Right renal cortex interstitium (tissue), 3 donors: ENCODE measurements at regions not wholly inside any gene's neighbourhood (a gene's known extent, or its start where the extent isn't known, plus 50 kb on each side); places are given as distances from the start of the nearest gene placed in this dataset.

Source experiments
- DNase-seq, 3 donors: peaks; one replicate each; pipeline ENCODE4 v3.0.0-alpha.2; 2013; ENCODE audit warnings: low read depth in 3 of 3, low spot score in 2 of 3

DNA sequence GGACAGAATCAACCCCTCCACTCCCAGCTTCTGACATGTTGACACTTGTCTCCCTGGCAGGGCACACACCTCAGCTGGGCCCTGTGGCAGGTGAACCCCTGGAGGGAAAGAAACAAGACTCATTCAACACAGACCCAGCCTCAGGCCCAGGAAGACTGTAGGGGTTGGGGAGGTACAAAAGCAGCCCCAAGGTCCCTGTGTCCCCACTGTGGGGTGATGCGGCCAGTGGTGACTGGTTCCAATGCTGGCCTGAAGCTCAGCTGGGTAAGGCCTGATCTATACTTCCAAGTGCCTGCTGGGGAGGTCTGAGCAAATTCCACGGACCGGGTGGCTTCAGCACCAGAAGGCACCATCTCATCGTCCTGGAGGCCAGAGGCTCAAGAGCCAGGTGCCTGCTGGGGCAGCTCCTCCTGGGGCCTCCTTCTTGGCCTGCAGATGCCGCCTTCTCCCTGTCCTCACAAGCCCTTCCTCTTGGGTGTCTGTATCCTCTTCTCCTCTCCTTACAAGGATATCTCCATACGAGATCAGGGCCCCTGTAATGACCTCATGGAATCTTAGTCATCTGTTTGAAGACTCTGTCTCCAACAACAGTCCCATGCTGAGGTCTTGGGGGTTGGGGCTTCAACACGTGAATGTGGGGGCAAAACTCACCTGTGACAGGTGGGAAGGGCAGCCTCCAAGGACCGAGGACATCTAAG is 1492.1 kb downstream of the BRD1 start:
- no peak for DNase-seq

DNA sequence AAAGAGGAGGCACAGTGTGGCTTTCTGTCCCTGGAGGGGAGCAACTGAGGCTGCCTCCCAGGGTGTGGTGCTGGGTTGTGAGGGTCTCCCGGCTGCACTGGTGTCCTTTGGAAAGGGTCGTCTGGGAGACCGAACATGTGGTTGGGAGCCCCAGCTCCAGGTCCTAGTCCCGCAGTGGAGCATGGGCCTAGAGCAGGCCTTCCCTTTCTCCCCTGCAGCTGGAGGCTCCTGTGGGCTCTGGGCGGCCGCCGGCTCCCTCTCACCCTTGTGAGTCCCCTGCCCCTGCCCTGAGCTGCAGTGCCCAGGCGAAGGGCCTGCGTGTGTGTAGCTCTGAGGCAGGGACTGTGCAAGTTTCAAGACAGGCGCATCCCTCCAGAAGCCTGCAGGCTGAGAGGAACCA is 1492.7 kb downstream of the BRD1 start:
- no peak for DNase-seq

DNA sequence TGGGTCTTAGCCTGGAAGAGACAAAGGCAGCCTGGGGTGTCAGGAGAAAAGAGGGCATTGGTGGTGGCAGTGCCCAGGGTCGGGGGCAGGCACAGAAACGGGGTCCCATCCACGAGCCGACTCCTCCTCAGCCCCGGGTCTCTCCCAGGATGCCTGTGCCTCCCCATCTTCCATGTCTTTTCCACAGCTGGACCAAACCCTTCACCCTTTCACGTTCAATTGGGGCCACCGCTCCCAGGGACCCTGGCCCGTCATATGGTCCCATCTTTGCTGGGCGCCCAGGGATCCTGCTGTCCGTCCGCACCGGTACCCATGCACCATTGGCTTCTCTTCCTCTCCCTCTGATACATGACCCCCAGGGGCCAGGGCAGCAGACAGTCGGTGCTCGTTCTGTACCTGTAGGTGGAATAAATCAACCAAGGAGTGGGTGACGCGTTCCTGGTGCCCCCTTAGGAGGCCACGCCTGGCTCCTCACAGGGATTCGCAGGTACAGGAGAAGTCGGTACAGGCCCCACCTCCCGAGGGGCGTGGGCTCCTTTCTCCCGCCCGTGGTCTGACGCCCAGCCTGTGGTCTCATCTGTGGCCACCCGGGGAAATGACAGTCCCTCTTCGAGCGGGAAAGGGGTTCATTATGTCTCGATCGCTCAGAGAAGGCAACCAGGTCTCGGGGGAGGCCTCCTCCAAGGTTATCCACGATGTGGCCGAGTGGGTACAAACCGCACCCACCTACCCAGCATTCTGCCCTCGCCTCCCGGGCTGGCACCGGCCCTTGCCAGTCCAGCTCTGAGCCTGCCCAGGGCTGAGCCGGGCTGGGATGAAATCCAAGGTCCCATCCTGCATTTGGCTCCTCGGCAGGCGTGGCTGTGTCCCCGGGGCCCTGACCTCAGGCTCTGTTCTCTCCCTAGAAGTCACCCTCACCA is 1493.6 kb downstream of the BRD1 start:
- DNase-seq = no peak

DNA sequence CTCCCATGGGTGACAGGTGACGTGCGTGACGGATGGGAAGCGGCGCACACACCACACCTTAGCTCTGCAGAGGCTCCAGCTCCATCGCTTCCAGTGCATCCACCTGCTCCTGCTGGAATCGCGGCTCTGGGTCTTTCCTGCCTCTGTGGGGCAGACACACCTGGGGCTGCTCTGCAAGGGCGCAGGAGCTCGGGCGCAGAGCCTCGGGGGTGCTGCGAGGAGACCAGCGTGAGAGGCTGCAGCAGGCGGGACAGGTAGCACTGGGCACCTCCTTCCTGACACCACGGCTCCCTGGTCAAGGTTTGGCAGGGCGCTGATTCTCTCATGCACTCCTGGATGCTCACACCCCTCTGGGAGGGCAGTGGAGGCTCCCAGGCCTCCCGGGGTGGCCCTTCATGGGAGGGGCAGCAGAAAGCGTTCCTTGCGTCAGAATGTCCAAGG is 1494.3 kb downstream of the BRD1 start:
- DNase-seq = no peak

DNA sequence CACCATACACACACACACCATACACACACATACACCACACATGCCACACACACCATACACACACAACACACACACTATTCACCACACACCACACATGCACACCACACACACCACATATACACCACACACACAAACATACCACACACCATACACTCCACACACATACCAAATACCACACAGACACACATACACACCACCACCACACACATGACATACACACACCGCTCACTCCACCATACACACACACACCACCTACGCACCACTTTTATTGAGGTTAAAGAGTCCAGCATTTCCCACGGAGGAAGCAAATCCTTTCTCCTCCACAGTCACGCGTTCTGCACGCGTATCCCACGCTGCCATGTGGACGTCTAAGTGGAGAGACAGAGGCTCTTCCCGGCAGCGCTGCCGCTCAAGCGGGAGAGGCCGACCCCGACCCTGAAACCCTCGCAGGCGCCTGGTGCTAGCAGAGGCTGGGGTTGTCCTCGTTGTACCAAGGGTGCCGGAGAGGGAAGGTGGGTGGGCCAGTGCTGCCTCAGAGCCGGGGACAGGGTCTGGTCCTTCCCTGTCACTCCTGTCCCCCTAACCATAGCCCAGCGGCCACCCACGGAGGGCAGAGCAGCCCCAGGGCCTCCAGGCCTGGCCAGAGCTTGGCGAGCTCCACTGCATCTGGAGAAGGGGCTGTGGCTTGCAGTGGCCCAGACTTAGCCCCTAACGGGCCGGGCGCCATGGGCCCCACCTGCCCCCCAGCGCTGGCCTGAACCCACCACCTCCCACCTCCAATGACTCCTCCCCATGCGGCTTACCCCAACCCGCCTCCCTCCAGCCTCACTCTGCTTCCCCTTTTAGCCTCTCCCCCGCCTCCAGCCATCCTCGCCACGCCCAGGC is 1495.0 kb downstream of the BRD1 start:
- DNase-seq = no peak

DNA sequence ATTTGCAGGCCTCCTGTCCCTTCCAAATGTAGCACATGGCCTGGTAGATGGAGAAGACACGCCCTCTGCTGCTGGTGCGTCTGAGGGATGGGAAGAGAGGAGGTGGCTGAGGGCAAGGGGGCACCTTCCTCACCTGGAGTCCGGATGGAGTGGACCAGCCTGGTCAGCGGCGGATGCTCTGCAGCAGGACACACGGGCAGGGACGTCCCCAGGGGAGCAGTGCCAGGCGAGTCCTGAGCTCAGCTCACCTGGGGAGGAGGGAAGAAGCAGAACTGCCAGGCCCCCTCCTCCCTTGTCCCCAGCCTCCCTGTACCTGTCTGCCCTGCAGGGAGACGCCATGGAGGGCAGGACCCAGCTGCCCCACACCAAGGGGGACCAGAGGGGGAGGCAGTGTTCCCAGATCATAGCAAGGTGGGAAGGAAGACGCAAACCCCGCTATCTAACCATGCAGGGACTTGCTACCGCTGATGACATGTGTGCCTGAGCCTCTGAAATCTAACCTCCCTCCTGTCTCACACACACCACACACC is 1495.9 kb downstream of the BRD1 start:
- DNase-seq = no peak

DNA sequence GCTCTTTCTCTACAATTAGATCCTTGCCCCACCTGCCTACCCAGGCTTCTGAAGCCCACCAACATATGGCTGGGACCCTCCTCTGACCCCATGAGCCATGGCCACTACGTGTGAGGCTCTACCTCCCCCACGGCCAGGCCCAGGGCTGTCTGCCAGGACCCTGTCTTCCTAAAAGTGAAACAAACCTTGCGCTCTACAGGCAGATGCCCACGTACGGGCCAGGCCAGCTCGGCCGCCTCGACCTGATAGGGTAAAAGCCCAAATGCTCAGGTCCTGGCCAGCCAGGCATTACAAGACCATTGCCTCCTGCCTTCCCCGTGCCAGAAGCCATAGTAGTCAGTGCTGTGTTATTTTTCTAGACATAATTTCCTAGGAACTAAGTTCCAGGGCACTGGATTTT is 1496.4 kb downstream of the BRD1 start:
- DNase-seq = no peak

DNA sequence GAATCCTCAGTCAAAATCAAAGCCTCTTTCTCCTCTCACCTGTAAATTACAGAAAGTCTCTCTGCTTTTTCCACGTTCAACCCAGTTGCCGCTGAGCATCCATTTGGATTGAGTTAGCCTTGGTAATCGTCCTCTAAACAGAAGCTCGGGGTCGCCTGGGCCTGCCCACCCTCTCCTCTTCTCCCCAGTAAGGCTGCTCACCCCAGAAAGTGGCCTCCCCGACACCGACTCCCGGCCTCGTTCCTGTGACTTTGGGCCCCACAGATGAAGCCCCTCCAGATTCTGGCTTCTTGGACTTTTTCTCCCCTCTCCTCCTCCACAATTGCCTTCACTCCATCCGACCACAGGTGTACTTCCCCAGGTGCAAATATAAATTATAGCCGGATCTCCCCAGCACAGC is 1500.0 kb downstream of the BRD1 start:
- DNase-seq = no peak

DNA sequence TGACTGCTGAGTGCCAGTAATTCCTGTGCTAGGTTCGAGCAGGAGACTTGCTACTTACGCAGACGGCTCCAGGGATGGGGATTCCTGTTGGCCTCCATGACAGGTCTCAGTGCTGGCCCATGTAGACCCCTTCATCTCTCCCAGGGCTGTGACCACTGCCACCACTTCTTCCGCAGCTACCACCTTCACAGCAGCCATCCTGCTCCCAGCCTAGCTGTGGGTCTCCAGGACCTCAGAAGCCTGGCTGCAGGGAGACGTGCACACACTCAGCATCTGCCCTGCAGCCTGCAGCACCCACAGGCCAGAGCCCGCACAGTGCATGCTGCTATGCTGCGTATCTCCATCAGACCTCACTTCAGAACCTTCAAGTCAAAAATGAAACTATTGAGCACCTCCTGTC is 1503.9 kb downstream of the BRD1 start:
- no peak for DNase-seq

DNA sequence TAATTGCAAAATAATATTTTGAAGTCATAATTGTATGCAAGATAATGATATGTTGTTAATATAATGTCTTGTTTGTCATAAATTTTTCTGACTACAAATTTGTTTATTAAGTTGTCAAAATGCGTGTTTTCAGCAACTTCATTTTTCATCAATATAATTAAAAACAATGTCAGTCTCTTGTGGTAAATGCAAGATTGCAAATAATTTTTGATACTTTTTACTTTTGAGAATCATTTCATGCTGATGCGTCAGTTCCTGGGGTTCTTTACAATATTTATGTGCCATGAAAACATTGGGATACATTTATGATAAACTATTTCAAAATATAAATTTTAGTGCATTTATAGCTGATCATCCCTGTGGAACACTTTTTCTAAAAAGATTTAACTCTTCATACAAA is 1504.8 kb downstream of the BRD1 start:
- no peak for DNase-seq

DNA sequence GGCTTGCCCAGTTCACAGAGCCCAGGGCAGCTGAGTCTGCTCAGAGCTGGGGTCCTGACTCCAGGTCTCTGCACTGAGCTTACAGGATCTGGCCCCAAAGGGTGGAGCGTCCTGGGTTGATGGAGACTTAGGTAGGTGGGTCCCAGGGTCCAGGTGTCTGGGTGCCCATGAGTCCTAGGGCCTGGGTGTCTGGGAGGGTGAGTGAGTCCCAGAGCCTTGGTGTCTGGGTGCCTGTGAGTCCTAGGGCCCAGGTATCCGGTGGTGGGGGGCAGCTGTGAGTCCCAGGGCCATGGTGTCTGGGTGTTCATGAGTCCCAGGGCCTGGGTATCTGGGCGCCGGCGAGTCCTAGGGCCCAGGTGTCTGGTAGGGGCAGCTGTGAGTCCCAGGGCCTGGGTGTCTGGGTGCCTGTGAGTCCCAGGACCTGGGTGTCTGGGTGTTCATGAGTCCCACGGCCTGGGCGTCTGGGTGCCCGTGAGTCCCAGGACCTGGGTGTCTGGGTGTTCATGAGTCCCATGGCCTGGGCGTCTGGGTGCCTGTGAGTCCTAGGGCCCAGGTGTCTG is 1505.6 kb downstream of the BRD1 start:
- DNase-seq = no peak

DNA sequence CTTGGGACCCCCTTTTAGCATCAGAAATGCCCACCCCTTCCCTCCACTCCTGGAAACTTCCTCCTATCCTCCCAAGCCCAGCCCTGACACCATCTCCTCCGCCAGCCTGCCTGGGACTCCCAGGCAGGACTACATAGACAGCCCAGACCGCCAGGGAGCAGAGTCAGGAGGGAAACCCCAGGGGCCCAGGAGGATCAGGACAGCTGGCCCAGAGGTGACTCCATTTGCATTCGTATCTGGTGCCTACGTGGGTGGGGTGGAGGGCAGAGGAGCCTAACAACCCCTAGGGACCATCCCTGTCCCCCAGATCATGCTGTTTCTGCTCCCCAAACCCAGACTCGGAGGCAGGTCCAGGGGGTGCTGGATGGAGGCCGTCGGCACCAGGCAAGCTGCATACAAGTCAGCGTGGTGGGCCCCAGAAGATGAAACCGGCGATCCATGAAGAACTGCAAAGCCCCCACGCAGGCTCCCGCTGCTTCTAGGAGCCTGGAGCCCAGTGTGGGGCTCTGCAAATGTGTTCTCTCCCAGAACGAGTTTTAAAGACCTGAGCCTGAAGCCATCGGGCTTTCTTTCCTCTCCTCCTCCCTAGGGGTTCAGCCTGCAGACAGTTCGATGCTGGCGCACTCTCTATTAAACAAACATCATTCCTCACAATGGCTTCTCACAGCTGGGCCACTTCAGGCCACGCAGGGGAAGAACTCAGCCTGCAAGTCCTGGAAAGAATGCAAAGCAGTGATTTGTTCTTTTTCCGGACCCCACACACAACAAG is 1506.8 kb downstream of the BRD1 start:
- peak in 1 of 3 donors; percentile 45 for DNase-seq

DNA sequence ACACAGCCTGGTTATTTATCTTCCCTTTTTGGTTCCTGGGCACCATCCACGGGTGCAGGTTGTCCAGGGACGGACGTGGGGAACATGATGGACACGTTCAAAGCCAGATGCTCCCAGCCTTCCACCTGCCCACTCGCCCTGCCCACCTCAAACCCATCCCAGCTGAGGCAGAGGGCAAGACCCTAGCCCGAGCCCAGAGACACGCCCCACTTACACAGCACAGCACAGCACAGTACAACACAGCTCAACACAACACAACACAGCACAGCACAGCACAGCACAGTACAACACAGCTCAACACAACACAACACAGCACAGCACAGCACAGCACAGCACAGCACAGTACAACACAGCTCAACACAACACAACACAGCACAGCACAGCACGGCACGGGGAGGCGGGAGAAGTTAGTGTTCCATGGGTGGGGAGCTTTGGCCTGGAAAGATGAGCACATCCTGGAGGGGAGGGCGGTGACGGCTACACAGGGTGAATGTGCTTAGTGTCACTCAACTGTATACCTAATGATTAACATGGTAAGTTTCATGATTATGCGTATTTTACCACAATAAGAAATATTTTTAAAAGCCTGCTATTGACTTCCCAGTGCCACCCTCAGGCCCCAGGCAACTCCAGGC is 1507.5 kb downstream of the BRD1 start:
- no peak for DNase-seq

DNA sequence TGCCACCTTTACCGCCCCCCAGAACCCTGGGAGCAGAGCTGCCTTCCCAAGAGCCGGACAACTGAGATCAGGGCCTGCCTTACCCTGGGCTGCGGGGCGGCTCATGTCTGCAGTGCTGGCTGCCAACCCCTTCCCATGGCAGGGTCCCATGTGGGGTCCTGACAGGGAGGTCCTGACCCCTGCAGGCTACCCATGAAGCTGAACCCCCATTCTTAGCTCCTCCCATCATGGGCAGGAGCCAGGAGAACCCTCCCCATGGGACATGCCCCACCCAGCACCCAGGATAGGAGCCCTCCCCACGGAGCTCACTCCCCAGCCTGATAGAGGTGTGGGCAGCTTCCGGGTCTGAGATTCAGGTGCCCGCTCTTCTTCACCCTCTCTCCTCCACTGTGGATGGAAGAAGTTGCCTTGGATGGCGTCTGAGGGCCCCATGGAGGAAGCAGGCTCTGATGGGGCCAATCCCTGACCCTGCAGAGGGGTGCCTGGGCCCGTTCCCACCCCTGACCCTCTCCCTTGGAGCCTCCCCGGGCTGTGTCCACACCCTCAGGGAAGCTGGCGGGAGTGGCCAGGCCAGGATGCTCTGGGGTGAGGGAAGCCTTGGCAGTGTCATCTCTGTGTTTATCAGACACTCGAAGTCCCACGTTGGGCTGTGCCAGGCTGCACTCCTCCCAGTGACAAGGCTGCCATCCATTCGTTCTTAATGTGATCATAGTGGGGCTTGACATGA is 1508.2 kb downstream of the BRD1 start:
- no peak for DNase-seq

DNA sequence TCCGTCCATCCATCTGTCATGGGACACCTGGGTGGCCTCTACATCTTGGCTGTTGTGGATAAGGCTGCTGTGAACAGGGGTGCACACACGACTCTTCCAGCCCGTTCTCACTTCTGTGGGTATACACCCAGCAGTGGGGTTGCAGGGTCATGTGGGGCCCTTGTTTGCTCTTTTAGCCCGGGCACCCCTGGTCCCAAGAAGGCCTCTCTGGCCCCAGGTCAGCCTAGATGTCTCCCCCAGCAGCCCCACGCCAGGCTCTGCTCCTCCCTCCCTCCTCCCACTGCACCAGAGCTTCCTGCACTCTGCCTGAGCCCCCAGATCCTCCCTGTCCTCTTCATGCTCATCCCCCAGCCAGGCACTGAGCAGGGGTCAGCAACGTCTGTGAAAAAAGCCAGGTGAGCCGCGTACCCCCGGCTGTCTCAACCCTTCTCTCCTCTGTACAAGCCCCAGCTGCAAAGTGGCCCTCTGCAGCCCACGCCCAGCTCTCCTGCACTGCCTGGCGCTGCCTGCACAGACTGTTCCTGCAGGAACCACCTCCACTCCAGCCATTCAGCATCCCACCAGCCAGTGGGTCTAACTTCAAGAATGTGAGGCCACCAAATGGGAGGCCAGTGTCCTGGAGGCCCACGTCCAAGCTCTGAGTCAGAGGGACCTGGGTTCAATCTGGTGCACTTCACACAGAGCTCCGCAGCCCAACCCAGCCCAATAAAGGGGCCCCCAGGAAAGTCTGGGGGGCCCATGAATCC is 1508.9 kb downstream of the BRD1 start:
- DNase-seq = no peak

DNA sequence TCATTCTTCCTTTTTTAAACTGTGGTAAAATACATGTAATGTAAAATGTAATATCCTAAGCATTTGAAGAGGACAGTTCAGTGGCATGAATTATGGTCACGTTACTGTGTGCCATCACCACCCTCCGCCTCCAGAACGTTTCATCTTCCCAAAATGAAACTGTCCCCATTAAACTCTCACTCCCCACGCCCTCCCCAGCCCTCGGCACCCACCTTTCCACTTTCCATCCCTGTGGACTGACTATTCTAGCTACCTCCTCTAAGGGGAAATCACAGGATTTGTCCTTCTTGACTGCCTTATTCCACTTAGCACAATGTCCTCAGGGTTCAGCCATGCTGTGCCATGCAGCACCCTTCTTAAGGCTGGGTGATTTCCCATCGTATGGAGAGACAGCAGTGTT is 1509.5 kb downstream of the BRD1 start:
- no peak for DNase-seq

DNA sequence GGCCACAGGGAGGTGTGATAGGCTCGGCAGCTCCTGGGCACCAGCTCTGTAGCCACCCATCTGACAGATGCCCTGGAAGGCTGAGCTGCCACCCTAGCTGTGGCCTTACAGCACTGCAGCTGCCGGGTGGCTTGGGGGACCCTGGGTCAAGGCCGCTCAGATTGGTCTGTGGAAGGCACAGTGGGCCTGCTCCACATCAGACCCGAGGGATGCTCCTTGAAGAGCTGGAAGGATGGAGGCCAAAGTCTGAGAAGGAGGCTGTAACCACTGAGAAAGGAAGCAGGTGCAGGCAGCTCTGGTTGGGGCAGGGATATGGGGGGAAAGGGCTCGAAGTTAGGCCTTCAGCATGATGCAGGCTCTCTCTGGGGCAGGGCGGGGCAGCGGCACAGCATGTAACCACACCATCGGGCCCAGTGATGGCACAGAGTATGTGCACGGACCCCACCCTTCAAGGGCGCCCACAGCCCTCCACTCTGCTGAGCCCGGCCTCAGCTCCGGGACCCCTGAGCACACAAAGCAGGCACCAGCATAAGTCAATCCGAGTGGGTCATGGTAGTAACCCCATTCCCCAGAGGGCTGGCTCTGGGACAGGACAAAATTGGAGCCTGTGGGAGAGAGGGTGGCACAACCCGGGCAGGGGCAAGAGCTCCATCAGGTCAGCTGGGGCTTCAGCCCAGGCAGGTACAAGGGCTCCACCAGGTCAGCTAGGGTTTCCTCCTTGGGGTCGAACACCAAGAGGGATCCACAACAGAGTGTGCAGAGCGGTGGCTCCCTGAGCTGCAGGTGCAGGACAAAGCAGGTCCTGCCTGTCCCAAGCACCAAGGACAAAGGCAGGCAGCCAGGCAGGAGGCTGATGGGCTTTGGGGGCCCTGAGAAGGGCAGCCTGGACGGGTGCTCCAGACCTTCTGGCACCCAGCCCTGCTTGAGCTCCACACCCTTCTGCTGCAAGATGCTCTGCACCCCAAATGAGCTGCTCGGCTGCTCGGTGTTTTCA is 1511.1 kb downstream of the BRD1 start:
- no peak for DNase-seq
